ENCODE measurements at regions not wholly inside any gene's neighbourhood (a gene's known extent, or its start where the extent isn't known, plus 50 kb on each side); places are given as distances from the start of the nearest gene placed in this dataset.
A peak's percentile ranks its signal among the peaks of the same experiment; 100 is the strongest.
"Not testable (repeated sequence)": the region's sequence is repeated elsewhere in the genome, so short reads cannot be mapped to it uniquely, and the experiment has no call there.

- DNase-seq (ENCODE audit: low spot score) = no peak
These were observed 71.4 kb upstream of the P3H2 start for GRCh38 chr3:190192087-190192486.

GRCh38 chr3:190188197-190188596 lies 67.5 kb upstream of the P3H2 start:
- DNase-seq (ENCODE audit: low spot score) = no peak

GRCh38 chr3:190183121-190183520 lies 62.4 kb upstream of the P3H2 start:
- peak; percentile 87 for DNase-seq (ENCODE audit: low spot score)

GRCh38 chr3:190182418-190183043 lies 61.8 kb upstream of the P3H2 start:
- no peak for DNase-seq (ENCODE audit: low spot score)

- DNase-seq (ENCODE audit: low spot score) = no peak
These were observed 59.6 kb upstream of the P3H2 start for GRCh38 chr3:190180268-190180667.

- no peak for DNase-seq (ENCODE audit: low spot score)
These were observed 58.1 kb upstream of the P3H2 start for GRCh38 chr3:190178779-190179178.

GRCh38 chr3:190176933-190177525 lies 56.3 kb upstream of the P3H2 start:
- DNase-seq (ENCODE audit: low spot score) = not testable (repeated sequence)

GRCh38 chr3:190176106-190176505 lies 55.4 kb upstream of the P3H2 start:
- not testable (repeated sequence) for DNase-seq (ENCODE audit: low spot score)

GRCh38 chr3:190175490-190175889 lies 54.8 kb upstream of the P3H2 start:
- DNase-seq (ENCODE audit: low spot score) = peak; percentile 26

- no peak for DNase-seq (ENCODE audit: low spot score)
These were observed 53.8 kb upstream of the P3H2 start for GRCh38 chr3:190174471-190174870.

GRCh38 chr3:190173426-190173825 lies 52.7 kb upstream of the P3H2 start:
- peak; percentile 15 for DNase-seq (ENCODE audit: low spot score)

GRCh38 chr3:190172751-190173150 lies 52.1 kb upstream of the P3H2 start:
- DNase-seq (ENCODE audit: low spot score) = peak; percentile 12
